HepG2 (cell line): ENCODE measurements at regions not wholly inside any gene's neighbourhood (a gene's known extent, or its start where the extent isn't known, plus 50 kb on each side); places are given as distances from the start of the nearest gene placed in this dataset.

Experiments used
- ARID3A ChIP-seq: IDR thresholded peaks from 2 replicates; pipeline ENCODE4 v1.6.1; 2012; ENCODE audit warnings: low read depth, low read length, improper control_type of control experiment
- CREB3 ChIP-seq: sonication (generic); formaldehyde crosslinking; IDR thresholded peaks from 2 replicates; pipeline ENCODE4 v1.5.0; 2020; ENCODE audit warnings: missing genetic modification reagents
- DBP ChIP-seq: sonication (generic); formaldehyde crosslinking; IDR thresholded peaks from 2 replicates; pipeline ENCODE4 v1.4.0; 2020; ENCODE audit warnings: missing genetic modification reagents; ENCODE audit errors: not compliant biosample characterization
- ESRRA ChIP-seq: sonication (generic); formaldehyde crosslinking; IDR thresholded peaks from 2 replicates; pipeline ENCODE4 v1.5.1; 2020; ENCODE audit warnings: mild to moderate bottlenecking, low read depth, missing genetic modification reagents
- HNRNPUL1 ChIP-seq: fragments of 200-400 bp; formaldehyde crosslinking; IDR thresholded peaks from 2 replicates; pipeline ENCODE4 v1.6.1; 2017; ENCODE audit warnings: low read depth, mild to moderate bottlenecking, low read length, moderate library complexity
- HOXA3 ChIP-seq: sonication (generic); formaldehyde crosslinking; IDR thresholded peaks from 2 replicates; pipeline ENCODE4 v1.5.0; 2020; ENCODE audit warnings: missing genetic modification reagents
- KDM1A ChIP-seq: IDR thresholded peaks from 2 replicates; pipeline ENCODE4 v1.6.1; 2016; ENCODE audit warnings: missing compliant biosample characterization
- NPAS2 ChIP-seq: sonication (generic); formaldehyde crosslinking; IDR thresholded peaks from 2 replicates; pipeline ENCODE4 v1.8.0; 2022; ENCODE audit warnings: mild to moderate bottlenecking, missing genetic modification reagents, borderline replicate concordance
- NR1H2 ChIP-seq: sonication (generic); formaldehyde crosslinking; IDR thresholded peaks from 2 replicates; pipeline ENCODE4 v1.8.1; 2022; ENCODE audit warnings: low read depth, missing genetic modification reagents, borderline replicate concordance
- SP2 ChIP-seq: sonication (generic); formaldehyde crosslinking; IDR thresholded peaks from 2 replicates; pipeline ENCODE4 v1.5.1; 2020; ENCODE audit warnings: mild to moderate bottlenecking, missing genetic modification reagents
- TCF7 ChIP-seq: sonication (generic); IDR thresholded peaks from 2 replicates; pipeline ENCODE4 v1.6.1; 2016; ENCODE audit warnings: antibody characterized with exemption, low read depth
- ZBTB42 ChIP-seq: sonication (generic); formaldehyde crosslinking; IDR thresholded peaks from 2 replicates; pipeline ENCODE4 v1.5.0; 2020; ENCODE audit warnings: mild to moderate bottlenecking, missing genetic modification reagents
- ZFP91 ChIP-seq: sonication (generic); formaldehyde crosslinking; IDR thresholded peaks from 2 replicates; pipeline ENCODE4 v1.9.0; 2022; ENCODE audit warnings: missing genetic modification reagents, mild to moderate bottlenecking, borderline replicate concordance
- ZMYM3 ChIP-seq: sonication (generic); formaldehyde crosslinking; IDR thresholded peaks from 2 replicates; pipeline ENCODE4 v1.5.1; 2020; ENCODE audit warnings: mild to moderate bottlenecking, missing genetic modification reagents
- ZNF121 ChIP-seq: sonication (generic); formaldehyde crosslinking; IDR thresholded peaks from 2 replicates; pipeline ENCODE4 v1.5.0; 2020; ENCODE audit warnings: mild to moderate bottlenecking, missing genetic modification reagents
- ZNF224 ChIP-seq: sonication (generic); formaldehyde crosslinking; IDR thresholded peaks from 2 replicates; pipeline ENCODE4 v1.5.0; 2020; ENCODE audit warnings: mild to moderate bottlenecking, missing genetic modification reagents
- ZNF337 ChIP-seq: sonication (generic); formaldehyde crosslinking; IDR thresholded peaks from 2 replicates; pipeline ENCODE4 v1.5.1; 2020; ENCODE audit warnings: missing genetic modification reagents, low read depth, mild to moderate bottlenecking, borderline replicate concordance
- ZNF552 ChIP-seq: sonication (generic); formaldehyde crosslinking; IDR thresholded peaks from 2 replicates; pipeline ENCODE4 v1.9.0; 2022; ENCODE audit warnings: missing genetic modification reagents, mild to moderate bottlenecking, borderline replicate concordance
- ZNF562 ChIP-seq: sonication (generic); formaldehyde crosslinking; IDR thresholded peaks from 2 replicates; pipeline ENCODE4 v1.8.0; 2022; ENCODE audit warnings: missing genetic modification reagents, borderline replicate concordance
- ZNF580 ChIP-seq: IDR thresholded peaks from 2 replicates; pipeline ENCODE4 v1.6.1; 2016; ENCODE audit warnings: low read depth, borderline replicate concordance
- ZNF687 ChIP-seq: sonication (generic); formaldehyde crosslinking; IDR thresholded peaks from 2 replicates; pipeline ENCODE4 v1.5.1; 2020; ENCODE audit warnings: mild to moderate bottlenecking, missing genetic modification reagents, moderate library complexity

- TF ChIP-seq ZNF224 (CRISPR knock-in tag) (no peak), ESRRA (no peak), ZBTB42 (no peak), ZNF337 (CRISPR knock-in tag) (no peak), ZNF552 (CRISPR knock-in tag) (no peak), SP2 (CRISPR knock-in tag) (no peak), ZNF580 (no peak), ZNF562 (CRISPR knock-in tag) (no peak), HNRNPUL1 (no peak), TCF7 (no peak), KDM1A (CRISPR knock-in tag) (0 out of 2 replicates have a peak, but pooled peaks have one; percentile 18), ZMYM3 (CRISPR knock-in tag) (peak; percentile 86), ARID3A (no peak), HOXA3 (no peak), ZNF121 (CRISPR knock-in tag) (no peak), CREB3 (CRISPR knock-in tag) (no peak), NR1H2 (CRISPR knock-in tag) (no peak), ZNF687 (CRISPR knock-in tag) (peak; percentile 19; the same call in 1 of the 2 replicates), NPAS2 (no peak), ZFP91 (CRISPR knock-in tag) (peak; percentile 43; the same call in 1 of the 2 replicates), DBP (CRISPR knock-in tag) (no peak)
Observed at GRCh38 chr20:50373674-50374286, 136.4 kb upstream of the PTPN1 start (continued).
